ENCODE measurements at regions not wholly inside any gene's neighbourhood (a gene's known extent, or its start where the extent isn't known, plus 50 kb on each side); places are given as distances from the start of the nearest gene placed in this dataset.
"Not testable (repeated sequence)": the region's sequence is repeated elsewhere in the genome, so short reads cannot be mapped to it uniquely, and the experiment has no call there.

GRCh38 chr3:30476368-30477084 is 129.9 kb upstream of the TGFBR2 start:
- no peak overlapping the region for H3K27ac Mint-ChIP-seq (ENCODE audit: unreplicated experiment)
- H3K9me3 Mint-ChIP-seq: peaks cover 17% of the 10 kb centered on the region
- no peaks in the 10 kb centered on the region for H3K27me3 Mint-ChIP-seq (ENCODE audit: low read depth)
- H3K36me3 Mint-ChIP-seq (ENCODE audit: low read depth): peaks cover 5% of the 10 kb centered on the region
- DNase-seq (ENCODE audit: low read depth, low spot score): no peak
- TF ChIP-seq, protein P1, sequence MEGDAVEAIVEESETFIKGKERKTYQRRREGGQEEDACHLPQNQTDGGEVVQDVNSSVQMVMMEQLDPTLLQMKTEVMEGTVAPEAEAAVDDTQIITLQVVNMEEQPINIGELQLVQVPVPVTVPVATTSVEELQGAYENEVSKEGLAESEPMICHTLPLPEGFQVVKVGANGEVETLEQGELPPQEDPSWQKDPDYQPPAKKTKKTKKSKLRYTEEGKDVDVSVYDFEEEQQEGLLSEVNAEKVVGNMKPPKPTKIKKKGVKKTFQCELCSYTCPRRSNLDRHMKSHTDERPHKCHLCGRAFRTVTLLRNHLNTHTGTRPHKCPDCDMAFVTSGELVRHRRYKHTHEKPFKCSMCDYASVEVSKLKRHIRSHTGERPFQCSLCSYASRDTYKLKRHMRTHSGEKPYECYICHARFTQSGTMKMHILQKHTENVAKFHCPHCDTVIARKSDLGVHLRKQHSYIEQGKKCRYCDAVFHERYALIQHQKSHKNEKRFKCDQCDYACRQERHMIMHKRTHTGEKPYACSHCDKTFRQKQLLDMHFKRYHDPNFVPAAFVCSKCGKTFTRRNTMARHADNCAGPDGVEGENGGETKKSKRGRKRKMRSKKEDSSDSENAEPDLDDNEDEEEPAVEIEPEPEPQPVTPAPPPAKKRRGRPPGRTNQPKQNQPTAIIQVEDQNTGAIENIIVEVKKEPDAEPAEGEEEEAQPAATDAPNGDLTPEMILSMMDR (conservative IDR thresholded peaks at IDR 0.05): no peak
- H3K4me1 Mint-ChIP-seq: no peaks in the 10 kb centered on the region
- no peak overlapping the region for H3K4me3 Mint-ChIP-seq

GRCh38 chr3:30477149-30477921 is 129.1 kb upstream of the TGFBR2 start:
- TF ChIP-seq, protein P1 (conservative IDR thresholded peaks at IDR 0.05): no peak
- H3K4me3 Mint-ChIP-seq: no peak overlapping the region
- H3K4me1 Mint-ChIP-seq: no peaks in the 10 kb centered on the region
- no peak overlapping the region for H3K27ac Mint-ChIP-seq (ENCODE audit: unreplicated experiment)
- peaks cover 17% of the 10 kb centered on the region for H3K9me3 Mint-ChIP-seq
- H3K27me3 Mint-ChIP-seq (ENCODE audit: low read depth): no peaks in the 10 kb centered on the region
- peaks cover 5% of the 10 kb centered on the region for H3K36me3 Mint-ChIP-seq (ENCODE audit: low read depth)
- DNase-seq (ENCODE audit: low read depth, low spot score): no peak

GRCh38 chr3:30479737-30480136 is 126.7 kb upstream of the TGFBR2 start:
- H3K27ac Mint-ChIP-seq (ENCODE audit: unreplicated experiment); DNase-seq (ENCODE audit: low read depth, low spot score); H3K4me1 Mint-ChIP-seq; H3K4me3 Mint-ChIP-seq; H3K36me3 Mint-ChIP-seq (ENCODE audit: low read depth); H3K9me3 Mint-ChIP-seq; H3K27me3 Mint-ChIP-seq (ENCODE audit: low read depth): not testable (repeated sequence)

DNA sequence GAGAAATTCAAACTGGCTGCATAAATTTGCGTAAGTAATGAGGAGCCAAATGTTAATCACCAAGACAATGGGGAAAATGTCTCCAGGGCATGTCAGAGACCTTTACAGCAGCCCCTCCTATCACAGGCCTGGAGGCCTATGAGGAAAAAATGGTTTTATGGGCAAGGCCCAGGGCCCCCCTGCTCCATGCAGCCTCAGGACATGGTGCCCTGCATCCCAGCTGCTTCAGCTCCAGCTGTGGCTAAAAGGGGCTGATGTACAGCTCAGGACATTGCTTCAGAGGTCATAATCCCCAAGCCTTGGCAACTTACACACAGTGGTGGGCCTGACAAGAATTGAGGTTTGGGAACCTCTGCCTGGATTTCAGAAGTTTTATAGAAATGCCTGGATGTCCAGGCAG is 126.2 kb upstream of the TGFBR2 start:
- not testable (repeated sequence) for H3K36me3 Mint-ChIP-seq (ENCODE audit: low read depth); H3K27me3 Mint-ChIP-seq (ENCODE audit: low read depth); H3K9me3 Mint-ChIP-seq; H3K4me3 Mint-ChIP-seq; H3K4me1 Mint-ChIP-seq; H3K27ac Mint-ChIP-seq (ENCODE audit: unreplicated experiment); DNase-seq (ENCODE audit: low read depth, low spot score)

- peaks cover 7% of the 10 kb centered on the region for H3K9me3 Mint-ChIP-seq
- H3K27me3 Mint-ChIP-seq (ENCODE audit: low read depth): no peaks in the 10 kb centered on the region
- H3K4me1 Mint-ChIP-seq: no peaks in the 10 kb centered on the region
- no peak for DNase-seq (ENCODE audit: low read depth, low spot score)
- no peak overlapping the region for H3K27ac Mint-ChIP-seq (ENCODE audit: unreplicated experiment)
- TF ChIP-seq, protein P1 (conservative IDR thresholded peaks at IDR 0.05): no peak
- no peak overlapping the region for H3K4me3 Mint-ChIP-seq
- H3K36me3 Mint-ChIP-seq (ENCODE audit: low read depth): no peaks in the 10 kb centered on the region
Observed at GRCh38 chr3:30480587-30480986, 125.8 kb upstream of the TGFBR2 start.

DNA sequence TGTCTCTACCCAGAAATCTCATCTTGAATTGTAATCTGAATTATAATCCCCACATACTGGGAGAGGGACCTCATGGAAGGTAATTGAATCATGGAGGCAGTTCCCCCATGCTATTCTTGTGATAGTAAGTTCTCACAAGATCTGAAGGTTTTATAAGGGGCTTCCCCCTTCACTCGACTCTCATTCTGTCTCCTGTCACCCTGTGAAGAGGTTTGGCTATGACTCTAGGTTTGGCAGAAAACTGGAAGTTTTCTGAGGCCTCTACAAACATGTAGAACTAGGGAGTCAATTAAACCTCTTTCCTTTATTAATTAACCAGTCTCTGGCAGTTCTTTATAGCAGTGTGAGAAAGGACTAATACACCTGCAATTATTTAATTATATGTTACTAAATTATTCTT is 125.2 kb upstream of the TGFBR2 start:
- Mint-ChIP-seq H3K4me1 (no peaks in the 10 kb centered on the region), H3K27ac (ENCODE audit: unreplicated experiment) (no peak overlapping the region), H3K9me3 (peaks cover 7% of the 10 kb centered on the region), H3K4me3 (no peak overlapping the region), H3K27me3 (ENCODE audit: low read depth) (no peaks in the 10 kb centered on the region), H3K36me3 (ENCODE audit: low read depth) (no peaks in the 10 kb centered on the region)
- TF ChIP-seq, protein P1 (conservative IDR thresholded peaks at IDR 0.05): no peak
- no peak for DNase-seq (ENCODE audit: low read depth, low spot score)

GRCh38 chr3:30484229-30484628 is 122.2 kb upstream of the TGFBR2 start:
- not testable (repeated sequence) for H3K4me1 Mint-ChIP-seq

More at GRCh38 chr3:30484229-30484628, 122.2 kb upstream of the TGFBR2 start:
- H3K36me3 Mint-ChIP-seq (ENCODE audit: low read depth); H3K27me3 Mint-ChIP-seq (ENCODE audit: low read depth); H3K4me3 Mint-ChIP-seq; DNase-seq (ENCODE audit: low read depth, low spot score); H3K27ac Mint-ChIP-seq (ENCODE audit: unreplicated experiment): not testable (repeated sequence)
- peaks cover 15% of the 10 kb centered on the region for H3K9me3 Mint-ChIP-seq
